Endothelial cell of umbilical vein (primary cell): ENCODE measurements at regions not wholly inside any gene's neighbourhood (a gene's known extent, or its start where the extent isn't known, plus 50 kb on each side); places are given as distances from the start of the nearest gene placed in this dataset.

Source experiments
- BruUV-seq: library from RNA; stranded (reverse); fragments of 400-500 nt; replicated peaks from 2 replicates; lab custom pipeline; 2021; lab: Mats Ljungman, UMichigan
- CTCF ChIA-PET: fragments of 300-600, 350-600 bp; sonication (Branson Sonifier 250); formaldehyde crosslinking; loops from one replicate; lab custom pipeline; 2021; ENCODE audit warnings: antibody characterized with exemption, inconsistent platforms; lab: Charles Lee
- POLR2A ChIA-PET: fragments of 300-600, 350-600 bp; sonication (Branson Sonifier 250); formaldehyde crosslinking; loops from one replicate; lab custom pipeline; 2021; ENCODE audit warnings: antibody characterized with exemption, inconsistent platforms; lab: Charles Lee
- DNase-seq: peaks from one replicate; pipeline ENCODE4 v3.0.0-alpha.2; 2011; ENCODE audit warnings: low read depth, low spot score
- FAIRE-seq: peaks from 2 replicates; lab custom pipeline; 2011; peaks lifted over from hg19 to GRCh38; lab: Jason Lieb, UNC
- H2AFZ ChIP-seq: 2 replicates; pipeline ENCODE4 v1.6.0; 2012; ENCODE audit warnings: low read depth, low read length, control low read depth, inconsistent platforms
- H3K27ac ChIP-seq: 2 replicates; pipeline ENCODE4 v1.5.1; 2011; ENCODE audit warnings: low read depth, mild to moderate bottlenecking, control low read depth, low read length, moderate library complexity; ENCODE audit not compliant: insufficient read depth
- H3K27me3 ChIP-seq, 2 experiments: 2 replicates each; pipeline versions ENCODE4 v1.6.0 to v1.6.1; 2011; ENCODE audit warnings: low read length in 2 of 2, mixed read lengths in 1 of 2; ENCODE audit not compliant: control insufficient read depth in 2 of 2, insufficient read depth in 2 of 2
- H3K36me3 ChIP-seq, 2 experiments: 2 replicates in 1 of 2; 3 replicates in 1 of 2; pipeline ENCODE4 v1.5.1; 2011; ENCODE audit warnings: low read length in 2 of 2, mild to moderate bottlenecking in 1 of 2, moderate library complexity in 1 of 2; ENCODE audit not compliant: control insufficient read depth in 2 of 2, insufficient read depth in 2 of 2; ENCODE audit errors: extremely low read depth in 1 of 2
- H3K4me1 ChIP-seq: 3 replicates; pipeline ENCODE4 v1.5.1; 2011; ENCODE audit warnings: mild to moderate bottlenecking, low read length; ENCODE audit not compliant: control insufficient read depth, insufficient read depth; ENCODE audit errors: extremely low read depth
- H3K4me2 ChIP-seq: 2 replicates; pipeline ENCODE4 v1.6.1; 2011; ENCODE audit warnings: low read length, control low read depth, mixed read lengths; ENCODE audit not compliant: insufficient read depth
- H3K4me3 ChIP-seq, 3 experiments: fragments of 200-600 bp in 1 of 3; sonication (generic), shearing (Covaris generic) in 1 of 3; replicated peaks in 1 of 3; 2 replicates each; pipeline ENCODE4 v1.5.1; 2011 to 2016; ENCODE audit warnings: control low read depth in 3 of 3, low read length in 3 of 3, mild to moderate bottlenecking in 2 of 3, inconsistent platforms in 1 of 3, low read depth in 1 of 3, moderate library complexity in 1 of 3; ENCODE audit not compliant: insufficient read depth in 1 of 3
- H3K79me2 ChIP-seq: 2 replicates; pipeline ENCODE4 v1.6.0; 2012; ENCODE audit warnings: low read length, inconsistent platforms; ENCODE audit not compliant: control insufficient read depth, insufficient read depth
- H3K9ac ChIP-seq: replicated peaks from 2 replicates; pipeline ENCODE3; 2011; ENCODE audit warnings: low read length, control low read depth; ENCODE audit not compliant: insufficient read depth; ENCODE audit errors: extremely low read depth
- H3K9me1 ChIP-seq: replicated peaks from 3 replicates; pipeline ENCODE4 v1.6.0; 2011; ENCODE audit warnings: mild to moderate bottlenecking, low read length; ENCODE audit not compliant: control insufficient read depth, insufficient read depth; ENCODE audit errors: extremely low read depth
- H3K9me3 ChIP-seq: replicated peaks from 2 replicates; pipeline ENCODE4 v1.5.1; 2012; ENCODE audit warnings: low read length, inconsistent platforms; ENCODE audit not compliant: control insufficient read depth, insufficient read depth
- H4K20me1 ChIP-seq: replicated peaks from 2 replicates; pipeline ENCODE3; 2011; ENCODE audit warnings: mild to moderate bottlenecking, low read length; ENCODE audit not compliant: control insufficient read depth, insufficient read depth; ENCODE audit errors: extremely low read depth
- EZH2 ChIP-seq: IDR thresholded peaks from 2 replicates; pipeline ENCODE4 v1.6.1; 2012; ENCODE audit warnings: borderline replicate concordance, low read depth, mild to moderate bottlenecking, moderate library complexity, low read length, inconsistent platforms; ENCODE audit not compliant: severe bottlenecking
- FOS ChIP-seq: IDR thresholded peaks from 2 replicates; pipeline ENCODE4 v1.6.1; 2011; ENCODE audit warnings: mild to moderate bottlenecking, low read length, moderate library complexity, borderline replicate concordance; ENCODE audit not compliant: insufficient read depth
- GATA2 ChIP-seq: IDR thresholded peaks from 2 replicates; pipeline ENCODE4 v1.7.0; 2011; ENCODE audit warnings: low read depth, mild to moderate bottlenecking, moderate library complexity, mixed read lengths, low read length; ENCODE audit not compliant: insufficient read length, insufficient read depth
- JUN ChIP-seq: IDR thresholded peaks from 2 replicates; pipeline ENCODE4 v1.6.1; 2011; ENCODE audit warnings: borderline replicate concordance, low read depth; ENCODE audit not compliant: insufficient read length, insufficient read depth
- MYC ChIP-seq: IDR thresholded peaks from one replicate; pipeline ENCODE4 v1.6.1; 2011; ENCODE audit warnings: mild to moderate bottlenecking, low read depth, low read length
- POLR2A ChIP-seq: IDR thresholded peaks from 2 replicates; pipeline ENCODE4 v1.6.1; 2012; ENCODE audit warnings: low read depth, mild to moderate bottlenecking, control low read depth, low read length
- POLR2AphosphoS5 ChIP-seq: IDR thresholded peaks from 2 replicates; pipeline ENCODE4 v1.6.1; 2012; ENCODE audit warnings: low read depth, mild to moderate bottlenecking, control low read depth, low read length, moderate library complexity; ENCODE audit not compliant: insufficient read depth
- dilution Hi-C: fragments of 300-500 bp; cut with MboI; formaldehyde crosslinking; loops from one replicate; pipeline ENCODE4 v1.15.0; 2019; ENCODE audit warnings: low sequenced_read_pairs; ENCODE audit not compliant: extremely low pct_ligation_motif_present
- intact Hi-C: fragments of 100-400 bp; cut with micrococcal nuclease; formaldehyde crosslinking; loops from one replicate; pipeline ENCODE4 v1.10.0; 2022
- TF ChIP-seq, protein P1 (sequence below), 2 donors: IDR thresholded peaks; 1 replicate in 1 of 2; 2 replicates in 1 of 2; pipeline ENCODE4 v1.5.1; 2011; ENCODE audit warnings: low read length in 2 of 2, mild to moderate bottlenecking in 2 of 2, moderate library complexity in 2 of 2, control low read depth in 1 of 2, inconsistent platforms in 1 of 2, low read depth in 1 of 2; ENCODE audit not compliant: insufficient read depth in 1 of 2; ENCODE audit errors: extremely low read depth in 1 of 2
- TF ChIP-seq, protein P2 (sequence below): IDR thresholded peaks from 2 replicates; pipeline ENCODE4 v1.6.1; 2011; ENCODE audit not compliant: insufficient read depth, insufficient read length

DNA sequence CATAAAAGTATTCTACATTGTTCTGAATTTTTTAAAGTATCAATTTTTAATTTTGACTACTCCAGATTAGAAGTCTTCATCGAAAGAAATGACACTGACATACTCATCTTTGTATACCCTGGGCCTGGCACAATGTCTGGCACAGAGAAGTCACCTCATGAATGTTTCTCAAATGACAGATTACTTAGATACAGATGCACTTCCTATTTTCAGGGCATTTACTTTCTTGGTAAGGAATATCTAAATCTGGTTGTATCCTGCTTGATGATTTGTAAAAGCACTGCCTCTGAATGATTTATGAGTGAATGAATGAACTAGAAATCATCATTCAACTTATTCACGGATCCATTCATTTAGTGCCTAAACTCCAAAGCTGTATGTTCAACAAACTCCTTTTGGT, 1784.7 kb downstream of the LRRC4C start:
- BruUV-seq = no TSS peak
- H3K4me2 ChIP-seq = no peak overlapping the region
- H3K4me1 ChIP-seq = no peaks in the 10 kb centered on the region
- intact Hi-C loops = no loop called here
- no peaks in the 10 kb centered on the region for H3K27me3 ChIP-seq
- dilution Hi-C loops = no loop called here
- H3K4me3 ChIP-seq = no peak overlapping the region
- TF ChIP-seq EZH2 = no peak
- no peak overlapping the region for H3K27ac ChIP-seq
- no peaks in the 10 kb centered on the region for H3K36me3 ChIP-seq
- DNase-seq = no peak
- H3K79me2 ChIP-seq = no peaks in the 10 kb centered on the region
- H3K9me1 ChIP-seq = no peaks in the 10 kb centered on the region
- no peak overlapping the region for H3K9ac ChIP-seq
- peaks cover 4% of the 10 kb centered on the region for H3K9me3 ChIP-seq
- CTCF ChIA-PET = no interaction called here
- no peaks in the 10 kb centered on the region for H4K20me1 ChIP-seq
- H2AFZ ChIP-seq = no peak overlapping the region
- no peak for FAIRE-seq
- POLR2A ChIA-PET = no interaction called here

DNA sequence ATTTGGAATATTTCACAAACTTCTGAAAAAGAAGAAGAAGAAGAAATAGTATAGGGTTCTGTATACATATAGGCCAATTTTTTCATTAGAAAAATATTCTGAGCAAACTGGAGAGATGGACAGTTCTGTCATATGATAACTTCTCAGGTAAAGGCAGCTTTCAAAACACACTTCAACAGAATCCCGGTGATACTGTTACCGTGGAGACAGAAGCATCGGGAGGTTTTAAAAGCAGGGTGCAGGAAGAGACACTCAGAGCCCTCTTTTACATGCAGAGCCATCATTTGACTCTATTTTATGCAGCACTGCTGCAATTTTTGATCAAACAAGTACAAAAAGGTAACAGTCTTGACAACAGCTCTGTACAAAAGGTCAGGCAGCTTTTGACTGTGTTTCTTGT, 1785.4 kb downstream of the LRRC4C start:
- H4K20me1 ChIP-seq = no peaks in the 10 kb centered on the region
- no peak overlapping the region for H3K9ac ChIP-seq
- FAIRE-seq (no peak), DNase-seq (no peak)
- H3K4me3 ChIP-seq = no peak overlapping the region
- H3K36me3 ChIP-seq = no peaks in the 10 kb centered on the region
- BruUV-seq = no TSS peak
- H3K9me1 ChIP-seq = no peaks in the 10 kb centered on the region
- H3K79me2 ChIP-seq = no peaks in the 10 kb centered on the region
- peaks cover 2% of the 10 kb centered on the region for H3K9me3 ChIP-seq
- H3K27me3 ChIP-seq = no peaks in the 10 kb centered on the region
- POLR2A ChIA-PET = no interaction called here
- CTCF ChIA-PET = no interaction called here
- dilution Hi-C loops = no loop called here
- no peak overlapping the region for H3K4me2 ChIP-seq
- TF ChIP-seq POLR2A (no peak), JUN (no peak), MYC (no peak), POLR2AphosphoS5 (no peak), EZH2 (no peak), FOS (no peak), GATA2 (no peak)
- TF ChIP-seq, protein P1, sequence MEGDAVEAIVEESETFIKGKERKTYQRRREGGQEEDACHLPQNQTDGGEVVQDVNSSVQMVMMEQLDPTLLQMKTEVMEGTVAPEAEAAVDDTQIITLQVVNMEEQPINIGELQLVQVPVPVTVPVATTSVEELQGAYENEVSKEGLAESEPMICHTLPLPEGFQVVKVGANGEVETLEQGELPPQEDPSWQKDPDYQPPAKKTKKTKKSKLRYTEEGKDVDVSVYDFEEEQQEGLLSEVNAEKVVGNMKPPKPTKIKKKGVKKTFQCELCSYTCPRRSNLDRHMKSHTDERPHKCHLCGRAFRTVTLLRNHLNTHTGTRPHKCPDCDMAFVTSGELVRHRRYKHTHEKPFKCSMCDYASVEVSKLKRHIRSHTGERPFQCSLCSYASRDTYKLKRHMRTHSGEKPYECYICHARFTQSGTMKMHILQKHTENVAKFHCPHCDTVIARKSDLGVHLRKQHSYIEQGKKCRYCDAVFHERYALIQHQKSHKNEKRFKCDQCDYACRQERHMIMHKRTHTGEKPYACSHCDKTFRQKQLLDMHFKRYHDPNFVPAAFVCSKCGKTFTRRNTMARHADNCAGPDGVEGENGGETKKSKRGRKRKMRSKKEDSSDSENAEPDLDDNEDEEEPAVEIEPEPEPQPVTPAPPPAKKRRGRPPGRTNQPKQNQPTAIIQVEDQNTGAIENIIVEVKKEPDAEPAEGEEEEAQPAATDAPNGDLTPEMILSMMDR (IDR thresholded peaks at IDR 0.05; ENCODE audit: extremely low read depth in 1 of 2, insufficient read depth in 1 of 2, low read depth in 1 of 2, low read length in 2 of 2) = no peak
- TF ChIP-seq, protein P2, sequence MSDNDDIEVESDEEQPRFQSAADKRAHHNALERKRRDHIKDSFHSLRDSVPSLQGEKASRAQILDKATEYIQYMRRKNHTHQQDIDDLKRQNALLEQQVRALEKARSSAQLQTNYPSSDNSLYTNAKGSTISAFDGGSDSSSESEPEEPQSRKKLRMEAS = no peak
- H3K4me1 ChIP-seq = no peaks in the 10 kb centered on the region
- no peak overlapping the region for H2AFZ ChIP-seq
- intact Hi-C loops = no loop called here
- no peak overlapping the region for H3K27ac ChIP-seq
